ENCODE measurements at regions not wholly inside any gene's neighbourhood (a gene's known extent, or its start where the extent isn't known, plus 50 kb on each side); places are given as distances from the start of the nearest gene placed in this dataset.

- TF ChIP-seq POLR2A (IDR thresholded peaks at IDR 0.05) (no peak), CTCF (IDR thresholded peaks at IDR 0.05) (no peak)
Observed at GRCh38 chr14:43476822-43477221, 1030.3 kb downstream of the FSCB start.

Measured in thyroid gland (tissue), 4 donors.